ENCODE measurements at regions not wholly inside any gene's neighbourhood (a gene's known extent, or its start where the extent isn't known, plus 50 kb on each side); places are given as distances from the start of the nearest gene placed in this dataset.
A peak's percentile ranks its signal among the peaks of the same experiment; 100 is the strongest.
"Not testable (repeated sequence)": the region's sequence is repeated elsewhere in the genome, so short reads cannot be mapped to it uniquely, and the experiment has no call there.

- POLR2A ChIA-PET; BruUV-seq (replicated peaks); ATAC-seq: not testable (repeated sequence)
Observed at GRCh38 chr9:40097992-40098391, 742.5 kb downstream of the SPATA31A1 start.

DNA sequence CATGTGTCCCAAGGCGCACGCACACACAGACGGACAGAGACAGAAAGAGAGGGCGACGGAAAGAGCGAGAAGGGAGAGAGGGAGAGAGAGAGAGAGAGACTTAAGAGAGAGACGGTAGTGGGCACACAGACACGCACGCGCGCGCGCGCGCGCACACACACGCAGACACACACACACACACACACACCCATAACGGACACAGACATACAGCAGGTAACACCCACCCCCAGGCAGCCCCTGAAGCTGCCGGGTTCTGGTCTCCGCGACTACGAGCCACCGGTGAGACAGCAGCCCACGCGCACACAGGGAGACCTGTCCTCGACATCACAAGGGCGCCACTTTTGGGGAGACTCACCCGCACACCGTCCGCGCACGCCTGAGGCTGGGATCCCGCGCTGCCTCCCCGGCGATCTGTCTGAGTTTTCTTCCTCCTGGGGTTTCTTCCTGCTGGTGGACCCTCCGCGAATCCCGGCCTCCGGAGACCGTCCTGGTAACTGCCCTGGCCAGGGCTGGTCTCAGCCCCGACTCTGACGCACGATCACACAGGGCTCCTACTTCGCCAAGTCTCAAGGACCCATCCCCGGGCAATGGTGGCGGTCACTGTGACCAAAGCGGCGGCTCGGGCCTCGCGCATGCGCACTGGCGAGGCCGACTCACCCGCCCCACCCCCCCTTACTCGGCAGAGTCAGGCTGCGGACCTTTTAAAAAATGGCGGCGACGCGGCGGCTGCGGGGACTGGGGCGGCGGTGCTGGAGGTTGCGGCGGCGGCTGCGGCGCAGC lies 750.7 kb downstream of the SPATA31A1 start:
- not testable (repeated sequence) for H3K9ac ChIP-seq (ENCODE audit: low read length); DNase-seq (ENCODE audit: low read depth, low spot score)

More at GRCh38 chr9:40097992-40098391, 742.5 kb downstream of the SPATA31A1 start:
- RAD21 ChIA-PET (ENCODE audit: low non-redundant PET in 1 of 2, low total read pairs in 2 of 2, uncharacterized antibody in 2 of 2, unreplicated experiment in 2 of 2); H3K9ac ChIP-seq (ENCODE audit: low read length); H3K4me1 ChIP-seq (ENCODE audit: control insufficient read depth in 1 of 2, insufficient read depth in 2 of 2, low read length in 2 of 2); intact Hi-C loops (cut with micrococcal nuclease); CTCF ChIA-PET; H3K4me3 ChIP-seq (replicated peaks in 1 of 2; ENCODE audit: low read depth in 1 of 2, low read length in 2 of 2); H4K20me1 ChIP-seq (ENCODE audit: insufficient read depth); H3K4me2 ChIP-seq (ENCODE audit: low read length); H3K27ac ChIP-seq (ENCODE audit: low read depth, low read length); H2AFZ ChIP-seq (ENCODE audit: low read depth, low read length, poor library complexity, severe bottlenecking); H3K27me3 ChIP-seq (ENCODE audit: insufficient read depth, low read length); H3K9me3 ChIP-seq (ENCODE audit: control insufficient read depth in 1 of 2, insufficient read depth in 1 of 2, low read depth in 1 of 2, low read length in 2 of 2); H3K9me2 ChIP-seq (ENCODE audit: insufficient read depth); H3K36me3 ChIP-seq (ENCODE audit: control insufficient read depth in 1 of 2, insufficient read depth in 2 of 2, low read length in 2 of 2); H3K79me2 ChIP-seq (ENCODE audit: insufficient read depth, low read length): not testable (repeated sequence)
- TF ChIP-seq FOSL1 (IDR thresholded peaks at IDR 0.05; ENCODE audit: low read depth), result peak; percentile 19; the same call in 1 of the 2 replicates
- DNase-seq (ENCODE audit: low read depth, low spot score), result peak; percentile 12

DNA sequence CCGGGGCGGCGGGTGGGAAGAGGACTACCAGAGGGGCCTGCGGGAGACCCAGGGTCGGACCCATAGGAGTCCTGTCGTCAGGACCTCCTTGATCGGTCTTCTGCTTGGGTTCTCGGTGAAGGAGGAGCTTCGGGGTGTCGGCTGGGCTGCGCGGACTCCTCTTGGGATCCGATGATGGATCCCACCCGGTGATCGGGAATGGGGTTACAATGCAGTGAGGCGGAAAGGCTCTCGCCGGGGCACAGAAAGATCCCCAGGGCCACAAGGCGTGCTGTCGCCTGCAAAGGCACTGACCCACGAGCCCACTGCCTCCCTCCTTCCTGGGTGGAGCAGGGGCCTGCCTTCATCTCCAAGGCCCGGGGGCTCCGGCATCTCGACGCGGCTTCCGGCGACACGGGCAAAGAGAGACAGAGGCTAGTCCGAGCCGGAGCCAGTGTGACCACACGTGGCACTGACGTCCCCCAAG lies 751.3 kb downstream of the SPATA31A1 start:
- H3K36me3 ChIP-seq (ENCODE audit: control insufficient read depth in 1 of 2, insufficient read depth in 2 of 2, low read length in 2 of 2); H3K4me1 ChIP-seq (ENCODE audit: control insufficient read depth in 1 of 2, insufficient read depth in 2 of 2, low read length in 2 of 2); H3K27me3 ChIP-seq (ENCODE audit: insufficient read depth, low read length); H2AFZ ChIP-seq (ENCODE audit: low read depth, low read length, poor library complexity, severe bottlenecking); H3K79me2 ChIP-seq (ENCODE audit: insufficient read depth, low read length); RAD21 ChIA-PET (ENCODE audit: low non-redundant PET in 1 of 2, low total read pairs in 2 of 2, uncharacterized antibody in 2 of 2, unreplicated experiment in 2 of 2); BruUV-seq (replicated peaks); H3K9ac ChIP-seq (ENCODE audit: low read length); H3K9me3 ChIP-seq (ENCODE audit: control insufficient read depth in 1 of 2, insufficient read depth in 1 of 2, low read depth in 1 of 2, low read length in 2 of 2); POLR2A ChIA-PET; H3K9me2 ChIP-seq (ENCODE audit: insufficient read depth); DNase-seq (ENCODE audit: low read depth, low spot score); H3K4me3 ChIP-seq (replicated peaks in 1 of 2; ENCODE audit: low read depth in 1 of 2, low read length in 2 of 2); ATAC-seq; H3K4me2 ChIP-seq (ENCODE audit: low read length); intact Hi-C loops (cut with micrococcal nuclease); H3K27ac ChIP-seq (ENCODE audit: low read depth, low read length); CTCF ChIA-PET; H4K20me1 ChIP-seq (ENCODE audit: insufficient read depth): not testable (repeated sequence)

More for the DNA sequence above, 750.7 kb downstream of the SPATA31A1 start:
- POLR2A ChIA-PET; BruUV-seq (replicated peaks); H3K27me3 ChIP-seq (ENCODE audit: insufficient read depth, low read length); H3K27ac ChIP-seq (ENCODE audit: low read depth, low read length); H3K9me3 ChIP-seq (ENCODE audit: control insufficient read depth in 1 of 2, insufficient read depth in 1 of 2, low read depth in 1 of 2, low read length in 2 of 2); H3K4me2 ChIP-seq (ENCODE audit: low read length); H4K20me1 ChIP-seq (ENCODE audit: insufficient read depth); RAD21 ChIA-PET (ENCODE audit: low non-redundant PET in 1 of 2, low total read pairs in 2 of 2, uncharacterized antibody in 2 of 2, unreplicated experiment in 2 of 2); intact Hi-C loops (cut with micrococcal nuclease); H2AFZ ChIP-seq (ENCODE audit: low read depth, low read length, poor library complexity, severe bottlenecking); H3K4me1 ChIP-seq (ENCODE audit: control insufficient read depth in 1 of 2, insufficient read depth in 2 of 2, low read length in 2 of 2); CTCF ChIA-PET; H3K9me2 ChIP-seq (ENCODE audit: insufficient read depth); H3K79me2 ChIP-seq (ENCODE audit: insufficient read depth, low read length); H3K36me3 ChIP-seq (ENCODE audit: control insufficient read depth in 1 of 2, insufficient read depth in 2 of 2, low read length in 2 of 2): not testable (repeated sequence)
- H3K4me3 ChIP-seq (replicated peaks in 1 of 2; ENCODE audit: low read depth in 1 of 2, low read length in 2 of 2), result peak overlapping the region in 1 of 2 experiments; percentile 27; a peak in 2 of 4 replicates
- peak; percentile 67 for ATAC-seq

DNA sequence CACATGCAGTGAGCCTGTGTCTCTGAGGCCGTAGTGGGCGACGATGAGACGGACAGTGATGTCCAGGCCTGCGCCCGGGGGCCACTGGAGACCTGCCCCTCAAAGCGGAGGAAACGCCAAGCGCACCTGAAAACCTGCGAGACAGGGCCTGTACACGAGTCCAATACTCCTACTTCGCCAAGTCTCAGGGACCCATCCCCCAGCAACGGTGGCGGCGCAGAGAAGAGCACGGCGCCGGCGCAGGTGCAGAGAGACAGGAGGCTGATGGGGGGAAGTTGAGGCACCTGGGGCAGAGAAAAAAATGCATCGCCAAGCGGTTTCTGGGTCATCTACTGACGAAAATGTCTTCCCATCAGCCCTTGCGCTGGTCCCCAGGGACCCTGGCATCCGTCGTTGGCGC lies 751.8 kb downstream of the SPATA31A1 start:
- DNase-seq (ENCODE audit: low read depth, low spot score); CTCF ChIA-PET; H2AFZ ChIP-seq (ENCODE audit: low read depth, low read length, poor library complexity, severe bottlenecking); H3K27me3 ChIP-seq (ENCODE audit: insufficient read depth, low read length); H4K20me1 ChIP-seq (ENCODE audit: insufficient read depth); H3K4me3 ChIP-seq (replicated peaks in 1 of 2; ENCODE audit: low read depth in 1 of 2, low read length in 2 of 2); H3K9me2 ChIP-seq (ENCODE audit: insufficient read depth); BruUV-seq (replicated peaks); H3K9ac ChIP-seq (ENCODE audit: low read length); ATAC-seq; H3K4me1 ChIP-seq (ENCODE audit: control insufficient read depth in 1 of 2, insufficient read depth in 2 of 2, low read length in 2 of 2); H3K9me3 ChIP-seq (ENCODE audit: control insufficient read depth in 1 of 2, insufficient read depth in 1 of 2, low read depth in 1 of 2, low read length in 2 of 2); POLR2A ChIA-PET; H3K4me2 ChIP-seq (ENCODE audit: low read length); H3K27ac ChIP-seq (ENCODE audit: low read depth, low read length); intact Hi-C loops (cut with micrococcal nuclease); H3K79me2 ChIP-seq (ENCODE audit: insufficient read depth, low read length); RAD21 ChIA-PET (ENCODE audit: low non-redundant PET in 1 of 2, low total read pairs in 2 of 2, uncharacterized antibody in 2 of 2, unreplicated experiment in 2 of 2); H3K36me3 ChIP-seq (ENCODE audit: control insufficient read depth in 1 of 2, insufficient read depth in 2 of 2, low read length in 2 of 2): not testable (repeated sequence)

All from HCT116 (cell line).